ENCODE measurements at regions not wholly inside any gene's neighbourhood (a gene's known extent, or its start where the extent isn't known, plus 50 kb on each side); places are given as distances from the start of the nearest gene placed in this dataset.
"Not testable (repeated sequence)": the region's sequence is repeated elsewhere in the genome, so short reads cannot be mapped to it uniquely, and the experiment has no call there.

DNA sequence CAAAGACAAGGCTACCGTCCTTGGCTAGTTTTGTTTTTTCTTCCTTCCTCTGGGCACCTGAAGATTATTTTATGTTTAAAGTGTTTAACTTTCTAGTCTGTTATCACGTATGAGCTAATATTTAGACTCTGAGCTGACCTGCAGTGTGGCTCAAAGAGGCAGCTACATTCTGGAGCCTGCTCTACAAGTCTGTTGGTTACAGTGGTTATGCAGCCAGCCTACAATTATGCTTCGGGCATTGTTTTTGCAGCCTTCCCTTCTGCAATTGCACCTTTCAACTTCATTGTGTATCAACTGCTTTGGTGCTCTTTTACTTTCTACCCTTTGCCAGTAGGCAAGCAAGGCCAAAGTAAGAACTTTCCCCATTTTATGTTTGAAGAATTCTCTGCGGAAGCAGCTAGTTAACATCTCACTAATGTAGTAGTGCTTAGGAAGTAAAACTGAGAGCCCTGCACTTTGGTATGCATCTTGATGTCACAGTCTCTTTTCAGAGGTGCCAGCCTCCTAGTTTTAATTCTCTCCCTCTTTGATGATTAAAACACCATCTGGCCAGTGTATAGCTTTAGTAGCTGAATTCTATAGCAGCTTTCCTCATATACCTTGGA is 322.1 kb downstream of the FAM170A start:
- ATAC-seq = no peak
- no peak for DNase-seq (ENCODE audit: missing footprints)
- intact Hi-C loops (cut with DNase I) = no loop called here

DNA sequence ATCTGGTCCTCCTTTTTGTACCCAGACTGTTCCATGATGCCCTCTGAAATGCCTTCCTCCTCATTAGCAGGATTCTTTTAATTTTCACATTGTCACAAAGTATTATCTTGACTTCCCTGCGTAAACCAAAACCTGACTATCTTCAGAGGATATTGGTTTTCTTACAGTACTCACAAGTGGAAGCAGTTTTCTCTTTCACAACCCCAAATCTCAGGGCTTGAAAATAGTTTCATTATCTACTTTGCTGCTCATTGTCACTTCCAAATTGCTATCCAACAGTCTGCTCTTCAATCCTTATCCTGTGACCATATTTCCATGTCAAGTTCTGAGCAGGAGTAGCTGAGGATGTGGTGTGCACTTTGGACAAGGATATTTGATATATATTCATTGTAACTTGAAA is 324.1 kb downstream of the FAM170A start:
- intact Hi-C loops (cut with DNase I) = no loop called here
- ATAC-seq = no peak
- no peak for DNase-seq (ENCODE audit: missing footprints)

DNA sequence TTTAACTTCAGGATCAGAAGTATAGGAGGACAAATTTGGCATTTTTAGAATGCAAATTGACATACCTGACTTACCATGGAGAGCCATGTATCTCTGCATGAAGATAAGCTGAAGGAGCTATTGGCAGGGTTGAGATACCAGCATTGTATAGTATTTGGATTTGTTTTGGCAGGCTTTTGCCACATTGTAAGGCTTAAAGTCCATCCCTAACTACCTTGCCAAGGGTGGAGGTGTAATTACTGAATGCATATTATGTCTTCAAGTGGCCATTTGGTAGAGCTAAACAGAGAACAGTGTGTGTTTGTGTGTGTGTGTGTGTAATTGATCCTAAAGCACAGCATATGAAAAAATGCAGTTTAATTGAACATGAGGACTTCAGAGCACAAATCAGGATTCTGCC is 324.7 kb downstream of the FAM170A start:
- intact Hi-C loops (cut with DNase I) = no loop called here
- ATAC-seq = no peak
- no peak for DNase-seq (ENCODE audit: missing footprints)

DNA sequence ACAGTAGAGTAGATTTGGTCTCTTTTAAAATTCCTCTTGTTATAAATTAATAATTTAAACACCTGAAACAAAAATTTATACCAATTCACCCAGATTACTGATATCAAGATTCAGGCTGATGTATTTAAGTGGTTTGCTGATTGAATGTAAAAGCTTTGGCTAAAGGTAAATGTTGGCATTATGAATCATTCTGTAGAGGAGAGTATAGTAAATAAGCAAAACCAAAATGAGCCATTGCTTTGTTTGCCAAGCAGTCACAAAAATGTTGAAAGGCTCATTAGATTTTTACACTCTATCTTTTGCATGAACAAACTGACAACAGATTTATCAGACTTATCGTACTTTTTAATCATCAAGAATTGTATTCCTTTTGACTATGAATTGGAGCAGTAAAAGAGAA is 332.6 kb downstream of the FAM170A start:
- intact Hi-C loops (cut with DNase I) = no loop called here
- DNase-seq (ENCODE audit: missing footprints) (no peak), ATAC-seq (no peak)

DNA sequence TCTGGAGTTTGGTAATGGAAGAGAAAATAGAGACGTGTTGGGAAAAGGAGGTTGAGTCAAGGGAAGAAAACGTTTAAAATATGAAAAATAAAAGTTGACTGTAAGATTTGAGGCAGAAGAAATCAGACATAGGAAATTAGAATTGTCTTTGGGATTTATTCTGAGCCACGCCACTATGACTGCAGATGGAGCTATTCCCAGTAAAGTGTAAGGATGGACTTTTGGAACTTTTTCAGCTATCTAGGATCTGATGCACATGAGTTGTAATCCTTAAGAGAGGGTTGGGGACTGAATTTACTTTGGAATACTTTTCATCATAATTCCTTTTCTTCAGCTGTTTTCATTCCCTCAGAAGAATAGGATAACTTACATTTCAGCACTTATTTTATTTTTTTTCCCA is 336.7 kb downstream of the FAM170A start:
- DNase-seq (ENCODE audit: missing footprints) (no peak), ATAC-seq (no peak)
- intact Hi-C loops (cut with DNase I) = no loop called here

DNA sequence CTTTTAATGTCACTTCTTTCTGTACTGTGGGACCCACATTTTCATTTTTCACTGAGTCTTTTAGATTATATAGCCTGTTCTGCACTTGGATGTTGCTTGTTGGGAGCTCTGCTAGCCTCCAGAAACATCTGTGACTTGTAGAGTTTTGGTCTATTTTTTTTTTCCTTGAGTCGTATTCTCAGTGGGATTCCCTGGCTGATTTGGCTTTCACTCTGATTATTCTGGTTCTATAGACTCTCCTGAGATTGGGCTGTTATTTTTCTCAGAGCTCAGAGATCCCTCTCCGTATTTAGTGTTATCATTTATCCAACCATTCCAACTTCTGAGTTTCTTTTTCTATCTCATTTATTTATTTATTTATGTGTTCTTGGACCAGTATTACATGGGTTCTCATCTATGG is 339.3 kb downstream of the FAM170A start:
- no peak for DNase-seq (ENCODE audit: missing footprints)
- no peak for ATAC-seq

DNA sequence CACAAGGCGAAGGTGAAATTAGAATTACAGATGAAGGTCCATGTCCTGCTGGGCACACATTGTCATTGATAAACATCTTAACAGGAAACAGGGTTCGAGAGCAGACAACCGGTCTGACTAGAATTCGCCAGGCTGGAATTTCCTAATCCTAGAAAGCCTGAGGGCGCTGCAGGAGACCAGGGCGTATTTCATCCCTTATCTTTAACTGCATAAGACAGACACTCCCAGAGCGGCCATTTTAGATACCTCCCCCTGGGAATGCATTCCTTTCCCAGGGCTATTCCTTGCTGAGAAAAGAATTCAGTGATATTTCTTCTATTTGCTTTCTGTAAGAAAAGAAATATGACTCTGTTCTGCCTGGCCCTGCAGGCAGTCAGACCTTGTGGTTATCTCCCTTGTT is 357.7 kb downstream of the FAM170A start:
- intact Hi-C loops (cut with DNase I); DNase-seq (ENCODE audit: missing footprints); ATAC-seq: not testable (repeated sequence)

More for the DNA sequence above, 339.3 kb downstream of the FAM170A start:
- intact Hi-C loops (cut with DNase I) = no loop called here

DNA sequence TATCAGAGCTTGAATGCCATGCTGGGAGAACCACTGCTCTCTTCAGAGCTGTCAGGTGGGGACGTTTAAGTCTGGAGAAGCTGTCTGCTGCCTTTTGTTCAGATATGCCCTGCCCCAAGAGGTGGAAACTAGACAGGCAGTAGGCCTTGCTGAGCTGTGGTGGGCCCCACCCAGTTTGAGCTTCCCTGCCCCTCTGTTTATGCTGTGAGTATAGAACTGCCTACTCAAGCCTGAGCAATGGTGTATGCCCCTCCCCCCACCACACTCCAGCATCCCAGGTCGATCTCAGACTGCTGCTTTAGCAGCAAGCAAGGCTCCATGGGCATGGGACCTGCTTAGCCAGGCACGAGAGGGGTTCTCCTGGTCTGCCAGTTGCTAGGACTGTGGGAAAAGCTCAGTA is 362.3 kb downstream of the FAM170A start:
- no peak for DNase-seq (ENCODE audit: missing footprints)
- intact Hi-C loops (cut with DNase I) = no loop called here
- no peak for ATAC-seq

DNA sequence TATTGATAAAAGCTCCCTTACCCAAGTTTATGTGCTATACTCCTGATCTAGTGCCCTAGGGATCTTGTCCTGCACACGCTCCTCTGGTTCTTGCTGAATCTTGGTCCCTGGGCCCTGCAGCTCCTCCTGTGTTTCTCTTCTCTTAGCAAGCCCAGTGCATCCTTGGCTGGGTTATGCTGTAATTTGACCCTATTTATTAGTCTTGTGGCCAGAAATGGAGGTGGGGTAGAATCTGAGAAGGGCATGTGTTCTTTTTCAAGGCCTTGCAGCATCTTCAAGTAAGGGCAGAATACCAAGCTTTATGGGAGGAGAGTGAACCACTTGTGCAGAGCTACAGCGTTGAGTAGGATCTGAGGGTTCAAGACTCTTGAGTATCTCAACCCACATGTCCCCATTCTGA is 366.8 kb downstream of the FAM170A start:
- no peak for ATAC-seq
- DNase-seq (ENCODE audit: missing footprints) = no peak
- intact Hi-C loops (cut with DNase I) = no loop called here

DNA sequence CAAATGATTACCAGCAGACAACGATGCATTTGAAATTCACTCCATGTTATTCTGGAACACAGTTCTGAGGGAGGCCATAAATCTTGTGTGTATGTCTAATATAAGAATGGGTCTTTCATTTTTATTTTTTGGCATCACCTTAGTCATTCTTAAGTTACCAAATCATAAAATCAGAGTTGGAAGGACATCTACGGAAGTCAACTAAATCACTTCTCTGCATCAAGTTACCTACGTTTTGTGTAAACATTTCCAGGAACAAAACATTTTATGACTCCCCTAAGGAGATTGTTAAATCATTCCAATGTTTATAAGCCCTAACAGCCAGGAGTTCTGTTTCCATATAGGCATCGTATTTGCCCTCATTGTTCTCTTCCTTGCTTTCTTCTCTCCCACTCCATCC is 378.2 kb downstream of the FAM170A start:
- intact Hi-C loops (cut with DNase I) = no loop called here
- ATAC-seq (no peak), DNase-seq (ENCODE audit: missing footprints) (no peak)

DNA sequence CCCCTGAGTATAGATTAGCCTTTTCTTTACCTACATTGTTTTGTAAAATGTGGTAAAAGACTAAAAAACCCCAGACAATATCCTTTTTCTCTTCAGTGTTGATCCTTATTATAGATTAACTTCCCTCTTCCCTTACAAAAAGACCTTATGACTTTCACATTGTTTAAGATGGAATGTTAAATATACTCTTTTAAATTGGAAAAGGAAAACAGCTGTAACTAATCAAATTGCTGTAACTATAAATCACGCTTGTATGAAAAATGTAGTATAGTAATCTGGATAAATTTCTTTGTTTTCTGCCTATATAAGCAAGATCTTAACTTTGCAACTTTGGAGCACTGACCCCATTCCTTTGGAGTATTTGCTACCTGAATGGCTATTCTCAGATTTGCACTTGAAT is 383.1 kb downstream of the FAM170A start:
- DNase-seq (ENCODE audit: missing footprints) (no peak), ATAC-seq (no peak)
- intact Hi-C loops (cut with DNase I) = no loop called here

DNA sequence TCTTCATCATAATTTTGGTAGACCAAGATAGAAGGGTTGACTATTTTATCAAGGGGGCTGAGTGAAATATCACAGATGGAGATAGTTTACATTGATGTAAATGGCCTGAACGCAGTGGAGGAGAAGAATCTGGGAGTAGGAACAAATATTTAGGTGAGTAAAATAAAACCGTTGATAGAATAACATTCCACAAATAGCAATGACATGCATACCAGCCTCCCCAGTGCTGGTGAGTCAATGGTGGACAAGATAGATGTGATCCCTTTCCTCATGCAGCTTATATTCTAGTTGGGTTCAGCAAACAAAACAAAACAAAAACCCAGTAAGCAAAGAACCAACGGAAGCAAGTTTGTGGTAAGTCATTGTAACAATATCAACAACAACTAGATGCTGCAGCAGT is 385.2 kb downstream of the FAM170A start:
- DNase-seq (ENCODE audit: missing footprints) (no peak), ATAC-seq (no peak)
- intact Hi-C loops (cut with DNase I) = no loop called here

DNA sequence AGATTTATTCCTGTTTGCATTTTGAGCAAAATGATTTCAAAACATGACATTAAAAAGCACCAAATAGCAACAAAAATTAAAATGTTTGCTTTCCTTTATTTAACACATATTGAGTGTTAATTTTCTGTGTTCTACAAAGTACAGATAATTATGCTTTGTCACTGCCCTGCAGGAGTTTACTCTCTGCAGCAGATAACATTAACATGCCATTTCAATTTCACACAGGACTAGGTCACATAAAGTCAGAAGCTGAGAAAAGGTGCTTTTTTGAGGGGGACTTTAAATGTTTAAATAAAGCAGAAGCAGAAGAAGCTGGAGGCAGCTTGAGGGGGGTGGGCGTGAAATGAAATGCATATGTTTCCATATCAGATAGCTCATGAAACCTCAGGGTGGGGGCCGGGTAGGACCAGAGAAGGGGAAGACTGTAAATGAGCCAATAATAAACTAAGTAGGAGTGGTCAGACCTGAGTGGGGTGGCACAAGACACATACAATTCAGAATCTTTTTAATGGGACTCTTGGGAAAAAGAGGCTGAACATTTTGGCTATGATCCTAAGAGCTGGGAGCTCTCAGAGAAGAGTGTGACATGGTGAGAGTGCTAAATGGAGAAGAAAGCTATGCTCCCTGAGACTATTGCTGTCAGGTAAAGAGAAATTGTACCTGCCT is 387.5 kb downstream of the FAM170A start:
- DNase-seq (ENCODE audit: missing footprints) (no peak), ATAC-seq (no peak)
- intact Hi-C loops (cut with DNase I) = no loop called here

DNA sequence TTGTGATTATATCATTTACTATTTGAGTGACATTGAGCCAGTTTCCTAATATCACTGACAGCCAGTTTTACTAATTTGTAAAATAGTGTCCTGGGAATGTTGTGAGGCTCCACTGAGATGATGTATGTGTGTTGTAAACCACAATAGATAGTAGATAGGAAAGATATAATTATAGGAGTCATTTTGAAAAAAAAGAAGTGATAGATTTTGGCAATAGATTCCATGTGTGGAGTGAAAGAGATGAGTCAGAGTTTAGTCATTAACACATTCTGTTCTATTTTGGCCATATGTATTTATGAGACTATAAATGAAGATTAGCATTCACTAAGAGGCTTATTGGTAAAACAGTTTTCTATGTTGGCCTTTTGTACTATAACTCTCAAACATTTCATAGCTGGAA is 388.2 kb downstream of the FAM170A start:
- intact Hi-C loops (cut with DNase I) = no loop called here
- DNase-seq (ENCODE audit: missing footprints) (no peak), ATAC-seq (no peak)

DNA sequence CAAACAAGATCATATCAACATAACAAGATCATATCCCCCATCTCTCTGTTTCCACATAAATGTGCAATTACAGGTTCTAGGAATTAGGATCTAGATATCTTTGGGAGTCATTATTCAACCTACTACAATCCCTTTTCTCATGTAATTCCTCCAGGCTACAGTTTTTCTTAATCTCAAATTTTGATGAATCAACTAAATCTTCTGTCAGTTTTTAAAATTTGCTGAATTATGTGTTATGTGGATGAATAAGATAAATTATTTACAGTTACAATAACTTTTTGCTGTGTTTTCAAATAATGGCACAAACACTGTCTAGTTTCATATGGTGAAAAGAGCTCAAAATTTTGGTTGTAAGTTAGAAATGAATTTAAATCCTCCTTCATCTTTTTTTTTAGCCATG is 405.8 kb downstream of the FAM170A start:
- intact Hi-C loops (cut with DNase I) = no loop called here
- ATAC-seq (no peak), DNase-seq (ENCODE audit: missing footprints) (no peak)

DNA sequence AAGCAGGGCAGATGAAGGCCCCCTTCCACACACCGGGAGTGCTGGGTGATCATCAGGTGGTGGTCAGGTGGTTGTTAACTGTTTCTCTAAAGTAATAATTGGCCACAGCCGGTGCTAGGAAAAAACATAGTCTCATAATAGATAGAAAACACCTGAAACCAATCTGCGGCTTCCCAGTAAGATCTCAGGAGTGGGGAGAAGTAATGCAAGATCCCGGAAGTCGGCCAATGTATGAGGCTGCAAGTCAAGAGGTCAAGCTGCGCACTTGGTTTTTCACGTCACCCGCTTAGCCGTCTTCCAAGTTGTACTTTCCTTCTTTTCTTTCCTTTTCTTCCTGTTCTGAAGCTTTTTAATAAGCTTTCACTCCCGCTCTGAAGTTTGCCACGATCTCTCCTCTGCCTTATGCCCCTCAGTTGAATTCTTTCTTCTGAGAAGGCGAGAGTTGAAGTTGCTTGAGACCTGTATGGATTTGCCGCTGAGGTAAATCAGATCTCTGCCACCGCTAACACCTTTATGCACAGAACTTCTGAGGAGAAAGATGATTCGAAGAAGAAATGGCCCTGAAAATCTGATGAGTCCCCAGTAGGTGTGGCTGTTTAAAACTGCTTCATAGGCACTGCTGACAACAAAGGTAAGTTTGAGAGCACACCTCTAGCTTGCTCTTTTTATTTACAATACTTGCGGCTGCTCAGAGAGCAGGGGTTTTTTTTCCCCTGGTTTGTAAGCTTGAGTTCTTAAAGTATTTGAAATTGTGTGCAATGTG is 406.6 kb downstream of the FAM170A start:
- no peak for DNase-seq (ENCODE audit: missing footprints)
- intact Hi-C loops (cut with DNase I) = no loop called here
- no peak for ATAC-seq

DNA sequence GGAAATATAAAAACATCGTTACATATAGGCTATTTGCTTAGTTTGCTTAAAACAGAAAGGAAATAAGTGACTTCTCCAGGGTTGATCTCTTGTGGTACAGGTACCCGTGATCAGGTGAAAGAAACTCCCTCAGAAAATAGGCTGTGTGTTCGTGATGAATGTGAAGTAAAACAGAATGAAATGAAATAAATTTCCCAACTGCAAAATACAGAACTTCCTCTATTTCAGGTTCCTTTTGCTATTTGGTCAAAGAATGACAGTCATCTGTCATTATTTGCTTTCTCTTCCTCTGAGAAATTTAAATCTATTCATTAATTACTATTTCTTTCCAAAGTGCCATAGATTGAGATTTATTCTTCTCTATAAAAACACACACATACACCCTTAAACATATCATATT is 408.1 kb downstream of the FAM170A start:
- DNase-seq (ENCODE audit: missing footprints) (no peak), ATAC-seq (no peak)
- intact Hi-C loops (cut with DNase I) = no loop called here

DNA sequence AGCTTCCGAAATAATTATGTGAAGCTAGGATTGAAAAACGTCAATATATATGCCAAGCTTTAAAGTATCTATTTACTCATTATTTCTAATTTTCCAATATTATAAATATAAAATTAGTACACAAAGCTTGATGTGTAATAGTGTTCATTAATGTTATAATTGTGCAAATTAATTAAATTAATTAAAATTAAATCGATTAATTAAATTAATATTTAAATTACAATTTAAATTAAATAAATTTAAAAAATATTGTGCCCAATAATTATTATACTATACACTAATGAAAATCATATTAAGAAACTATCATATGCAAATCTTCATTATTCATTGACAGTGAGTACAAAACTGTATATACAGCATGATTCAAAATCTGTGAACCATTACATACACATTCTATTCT is 409.8 kb downstream of the FAM170A start:
- intact Hi-C loops (cut with DNase I) = no loop called here

DNA sequence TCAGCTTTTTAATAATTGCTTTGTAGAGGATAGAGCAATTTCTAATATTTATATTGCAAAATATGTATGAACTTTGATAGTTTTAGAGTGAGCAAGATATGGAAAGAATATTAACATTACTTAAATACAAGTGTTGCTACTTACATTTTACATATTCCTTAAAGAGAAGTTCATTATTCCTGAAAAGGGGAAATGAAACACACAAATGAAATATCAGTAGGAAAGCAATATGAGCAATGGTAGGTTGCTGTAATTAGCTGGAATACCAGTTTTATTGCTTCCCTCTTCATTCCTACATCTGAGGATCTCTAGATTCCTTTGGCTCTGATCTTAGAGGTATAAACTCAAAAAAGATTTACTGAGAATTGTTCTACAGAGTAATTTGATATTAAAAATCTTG is 414.1 kb downstream of the FAM170A start:
- ATAC-seq (no peak), DNase-seq (ENCODE audit: missing footprints) (no peak)
- intact Hi-C loops (cut with DNase I) = no loop called here

More for the DNA sequence above, 409.8 kb downstream of the FAM170A start:
- no peak for DNase-seq (ENCODE audit: missing footprints)
- no peak for ATAC-seq
